AG10803 (cell line): ENCODE measurements at regions not wholly inside any gene's neighbourhood (a gene's known extent, or its start where the extent isn't known, plus 50 kb on each side); places are given as distances from the start of the nearest gene placed in this dataset.
"Not testable (repeated sequence)": the region's sequence is repeated elsewhere in the genome, so short reads cannot be mapped to it uniquely, and the experiment has no call there.

ENCODE experiments used
- DNase-seq: peaks from one replicate; pipeline ENCODE4 v3.0.0; 2010; ENCODE audit warnings: low read depth
- H3K4me3 ChIP-seq: 2 replicates; pipeline ENCODE4 v1.5.1; 2011; ENCODE audit warnings: mild to moderate bottlenecking, low read length, control low read depth
- TF ChIP-seq, protein P1 (sequence below): conservative IDR thresholded peaks from 2 replicates; pipeline ENCODE4 v1.5.1; 2011; ENCODE audit warnings: mild to moderate bottlenecking, low read length, control low read depth, inconsistent platforms

GRCh38 chr15:38635170-38635569 is 70.6 kb upstream of the RASGRP1 start:
- no peak for DNase-seq

GRCh38 chr15:38636597-38636996 is 72.0 kb upstream of the RASGRP1 start:
- DNase-seq = no peak
- TF ChIP-seq, protein P1, sequence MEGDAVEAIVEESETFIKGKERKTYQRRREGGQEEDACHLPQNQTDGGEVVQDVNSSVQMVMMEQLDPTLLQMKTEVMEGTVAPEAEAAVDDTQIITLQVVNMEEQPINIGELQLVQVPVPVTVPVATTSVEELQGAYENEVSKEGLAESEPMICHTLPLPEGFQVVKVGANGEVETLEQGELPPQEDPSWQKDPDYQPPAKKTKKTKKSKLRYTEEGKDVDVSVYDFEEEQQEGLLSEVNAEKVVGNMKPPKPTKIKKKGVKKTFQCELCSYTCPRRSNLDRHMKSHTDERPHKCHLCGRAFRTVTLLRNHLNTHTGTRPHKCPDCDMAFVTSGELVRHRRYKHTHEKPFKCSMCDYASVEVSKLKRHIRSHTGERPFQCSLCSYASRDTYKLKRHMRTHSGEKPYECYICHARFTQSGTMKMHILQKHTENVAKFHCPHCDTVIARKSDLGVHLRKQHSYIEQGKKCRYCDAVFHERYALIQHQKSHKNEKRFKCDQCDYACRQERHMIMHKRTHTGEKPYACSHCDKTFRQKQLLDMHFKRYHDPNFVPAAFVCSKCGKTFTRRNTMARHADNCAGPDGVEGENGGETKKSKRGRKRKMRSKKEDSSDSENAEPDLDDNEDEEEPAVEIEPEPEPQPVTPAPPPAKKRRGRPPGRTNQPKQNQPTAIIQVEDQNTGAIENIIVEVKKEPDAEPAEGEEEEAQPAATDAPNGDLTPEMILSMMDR = no peak
- no peak overlapping the region for H3K4me3 ChIP-seq

More at GRCh38 chr15:38635170-38635569, 70.6 kb upstream of the RASGRP1 start:
- TF ChIP-seq, protein P1 = no peak
- no peak overlapping the region for H3K4me3 ChIP-seq

GRCh38 chr15:38638126-38638525 is 73.5 kb upstream of the RASGRP1 start:
- H3K4me3 ChIP-seq = no peak overlapping the region
- TF ChIP-seq, protein P1 = no peak
- no peak for DNase-seq

DNA sequence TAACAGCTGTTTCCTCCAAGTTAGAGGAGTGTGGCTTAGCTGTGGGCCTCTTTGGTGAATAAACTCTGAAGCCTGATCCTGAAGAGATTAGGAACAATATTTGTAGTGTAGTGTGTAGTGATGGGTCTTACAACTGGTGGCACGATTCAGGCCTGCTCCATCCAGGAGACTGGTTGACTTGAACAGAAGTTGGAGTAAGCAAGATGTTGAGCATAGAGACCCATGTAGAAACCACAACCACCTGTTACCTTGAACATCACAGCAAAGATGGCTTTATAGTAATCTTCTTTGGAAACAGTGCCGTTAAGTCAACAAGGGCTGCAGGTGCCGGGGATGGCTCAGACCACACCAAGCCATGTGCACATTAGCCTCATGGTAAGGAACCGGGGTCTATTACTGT is 74.2 kb upstream of the RASGRP1 start:
- TF ChIP-seq, protein P1 = no peak
- no peak for DNase-seq
- no peak overlapping the region for H3K4me3 ChIP-seq

DNA sequence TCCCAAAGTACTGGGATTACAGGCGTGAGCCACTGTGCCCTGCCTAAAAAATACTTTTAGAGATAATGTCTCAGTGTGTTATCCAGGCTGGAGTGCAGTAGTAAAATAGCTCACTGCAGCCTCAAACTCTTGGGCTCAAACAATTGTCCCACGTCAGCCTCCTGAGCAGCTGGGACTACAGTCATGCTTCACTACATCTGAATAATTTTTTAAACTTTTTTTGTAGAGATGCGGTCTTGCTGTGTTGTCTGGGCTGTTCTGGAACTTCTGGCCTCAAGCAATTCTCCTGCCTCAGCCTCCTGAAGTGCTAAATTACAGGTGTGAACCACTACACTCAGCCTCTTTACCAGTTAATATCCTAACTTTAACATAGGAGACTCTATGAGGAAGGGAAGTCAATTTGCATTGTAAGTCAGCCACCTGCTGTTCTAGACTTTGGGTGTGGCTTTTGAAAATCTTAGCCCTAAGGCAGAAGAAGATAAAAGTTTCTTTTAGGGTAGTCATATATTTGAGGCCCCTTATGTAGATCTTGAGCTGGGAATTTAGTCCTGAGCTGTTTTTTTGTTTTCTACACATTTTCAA is 78.2 kb upstream of the RASGRP1 start:
- no peak for DNase-seq
- TF ChIP-seq, protein P1 = no peak
- no peak overlapping the region for H3K4me3 ChIP-seq

- H3K4me3 ChIP-seq, DNase-seq: not testable (repeated sequence)
Observed at GRCh38 chr15:38644353-38644752, 79.7 kb upstream of the RASGRP1 start.

DNA sequence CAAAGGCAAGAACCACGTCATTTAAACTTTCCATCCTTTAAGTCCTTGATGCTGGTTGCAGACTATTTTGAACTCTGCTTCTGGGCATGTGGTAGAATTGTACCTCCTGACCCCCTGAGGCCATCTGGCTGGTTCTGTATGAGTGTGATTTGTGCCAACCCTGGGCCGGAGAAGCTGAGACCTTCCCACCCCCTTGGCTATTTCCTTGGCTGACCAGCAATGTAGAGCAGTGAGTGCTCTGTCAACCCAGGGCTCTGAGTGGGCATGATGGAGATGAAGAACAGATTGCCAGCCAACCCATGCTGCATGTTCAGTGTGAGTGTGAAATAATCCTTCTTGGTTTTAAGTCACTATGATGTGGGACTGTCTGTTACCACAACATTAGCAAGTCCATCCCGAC is 82.1 kb upstream of the RASGRP1 start:
- TF ChIP-seq, protein P1 = no peak
- H3K4me3 ChIP-seq = no peak overlapping the region
- no peak for DNase-seq

DNA sequence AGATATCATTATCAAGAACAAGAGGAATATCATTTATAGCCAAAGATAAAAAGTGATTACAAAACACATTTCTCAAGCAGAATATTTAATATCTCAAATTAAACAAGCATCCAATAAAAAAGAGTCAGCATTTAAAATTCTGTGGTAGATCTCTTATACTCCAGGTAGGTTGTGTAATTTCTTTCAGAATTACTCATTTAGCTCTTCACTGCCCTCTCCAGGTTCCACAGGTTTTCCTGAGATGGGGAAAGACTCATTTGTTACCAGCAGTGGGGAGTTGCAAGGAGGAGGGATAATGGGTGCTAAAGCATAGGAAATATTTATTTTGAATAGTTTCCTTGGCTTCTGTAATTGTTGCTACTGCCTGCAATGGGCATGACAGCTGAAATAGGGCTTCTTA is 83.1 kb upstream of the RASGRP1 start:
- TF ChIP-seq, protein P1 = peak; percentile 47
- H3K4me3 ChIP-seq = no peak overlapping the region
- DNase-seq = peak; percentile 7
